Astrocyte (in vitro differentiated cells and primary cell): ENCODE measurements at regions not wholly inside any gene's neighbourhood (a gene's known extent, or its start where the extent isn't known, plus 50 kb on each side); places are given as distances from the start of the nearest gene placed in this dataset.

Experiments used
- CTCF ChIP-seq: IDR thresholded peaks from 2 replicates; pipeline ENCODE4 v1.5.1; 2011; ENCODE audit warnings: low read depth, mild to moderate bottlenecking, inconsistent platforms, low read length, moderate library complexity; ENCODE audit not compliant: insufficient read depth
- EZH2 ChIP-seq: IDR thresholded peaks from 2 replicates; pipeline ENCODE4 v1.6.1; 2012; ENCODE audit warnings: mild to moderate bottlenecking, low read length, inconsistent platforms; ENCODE audit not compliant: insufficient read depth

GRCh38 chr18:64653068-64653467 is 504.2 kb upstream of the LINC00305 start:
- no peak for TF ChIP-seq CTCF
- TF ChIP-seq EZH2: no peak
